ENCODE measurements at regions not wholly inside any gene's neighbourhood (a gene's known extent, or its start where the extent isn't known, plus 50 kb on each side); places are given as distances from the start of the nearest gene placed in this dataset.

- no peak for DNase-seq (ENCODE audit: low read depth, low spot score)
These were observed 54.8 kb downstream of the CCDC71L start for GRCh38 chr7:106606120-106606519.

- no peak for DNase-seq (ENCODE audit: low read depth, low spot score)
These were observed 56.0 kb downstream of the CCDC71L start for GRCh38 chr7:106604971-106605370.

GRCh38 chr7:106604303-106604924, 56.5 kb downstream of the CCDC71L start:
- no peak for DNase-seq (ENCODE audit: low read depth, low spot score)

- no peak for DNase-seq (ENCODE audit: low read depth, low spot score)
These were observed 57.6 kb downstream of the CCDC71L start for GRCh38 chr7:106603346-106603745.

GRCh38 chr7:106602062-106602461, 58.9 kb downstream of the CCDC71L start:
- DNase-seq (ENCODE audit: low read depth, low spot score) = no peak

- no peak for DNase-seq (ENCODE audit: low read depth, low spot score)
These were observed 60.2 kb downstream of the CCDC71L start for GRCh38 chr7:106600569-106601373.

GRCh38 chr7:106599343-106599698, 61.6 kb downstream of the CCDC71L start:
- no peak for DNase-seq (ENCODE audit: low read depth, low spot score)

- peak; percentile 37 for DNase-seq (ENCODE audit: low read depth, low spot score)
These were observed 62.2 kb downstream of the CCDC71L start for GRCh38 chr7:106598663-106599342.

GRCh38 chr7:106597751-106598546, 63.0 kb downstream of the CCDC71L start:
- no peak for DNase-seq (ENCODE audit: low read depth, low spot score)

GRCh38 chr7:106597014-106597413, 63.9 kb downstream of the CCDC71L start:
- DNase-seq (ENCODE audit: low read depth, low spot score) = no peak

GRCh38 chr7:106595922-106596321, 65.0 kb downstream of the CCDC71L start:
- no peak for DNase-seq (ENCODE audit: low read depth, low spot score)

GRCh38 chr7:106593028-106593417, 67.9 kb downstream of the CCDC71L start:
- no peak for DNase-seq (ENCODE audit: low read depth, low spot score)

- DNase-seq (ENCODE audit: low read depth, low spot score) = no peak
These were observed 68.5 kb downstream of the CCDC71L start for GRCh38 chr7:106592282-106593027.

- DNase-seq (ENCODE audit: low read depth, low spot score) = no peak
These were observed 69.8 kb downstream of the CCDC71L start for GRCh38 chr7:106591146-106591545.

- DNase-seq (ENCODE audit: low read depth, low spot score) = no peak
These were observed 70.6 kb downstream of the CCDC71L start for GRCh38 chr7:106590209-106590816.

GRCh38 chr7:106589198-106589879, 71.6 kb downstream of the CCDC71L start:
- DNase-seq (ENCODE audit: low read depth, low spot score) = no peak

GRCh38 chr7:106588422-106589197, 72.3 kb downstream of the CCDC71L start:
- no peak for DNase-seq (ENCODE audit: low read depth, low spot score)

GRCh38 chr7:106584914-106585759, 75.8 kb downstream of the CCDC71L start:
- no peak for DNase-seq (ENCODE audit: low read depth, low spot score)

Measured in activated CD4-positive, CD25-positive, alpha-beta regulatory T cell treated with anti-CD3 and anti-CD28 coated beads, Interleukin-2, amount 50 U/mL, for 16 hours (primary cell).